Neural progenitor cell (in vitro differentiated cells): ENCODE measurements at regions not wholly inside any gene's neighbourhood (a gene's known extent, or its start where the extent isn't known, plus 50 kb on each side); places are given as distances from the start of the nearest gene placed in this dataset.
A peak's percentile ranks its signal among the peaks of the same experiment; 100 is the strongest.

ENCODE experiments used
- DNase-seq: peaks from one replicate; pipeline ENCODE4 v3.0.0-alpha.2; 2016; ENCODE audit warnings: low spot score
- H2AFZ ChIP-seq: fragments of 200-600 bp; sonication (generic); replicated peaks from 2 replicates; pipeline ENCODE4 v1.6.1; 2016; ENCODE audit warnings: antibody characterized with exemption
- H3F3A ChIP-seq: fragments of 200-600 bp; sonication (generic); 2 replicates; pipeline ENCODE4 v1.6.1; 2016; ENCODE audit warnings: antibody characterized with exemption, low read depth
- H3K27ac ChIP-seq: fragments of 200-600 bp; sonication (generic); 2 replicates; pipeline ENCODE4 v1.5.1; 2016; ENCODE audit warnings: mild to moderate bottlenecking
- H3K27me3 ChIP-seq: fragments of 200-600 bp; sonication (generic); 2 replicates; pipeline ENCODE4 v1.6.1; 2016; ENCODE audit warnings: mild to moderate bottlenecking, moderate library complexity
- H3K36me3 ChIP-seq: fragments of 200-600 bp; sonication (generic); 2 replicates; pipeline ENCODE4 v1.5.1; 2016
- H3K4me1 ChIP-seq: fragments of 200-600 bp; sonication (generic); 2 replicates; pipeline ENCODE4 v1.6.1; 2016; ENCODE audit warnings: mixed run types
- H3K4me2 ChIP-seq: fragments of 200-600 bp; sonication (generic); 2 replicates; pipeline ENCODE4 v1.6.1; 2016
- H3K4me3 ChIP-seq: fragments of 200-600 bp; sonication (generic); 2 replicates; pipeline ENCODE4 v1.5.1; 2016
- H3K79me2 ChIP-seq: fragments of 200-600 bp; sonication (generic); 2 replicates; pipeline ENCODE4 v1.6.1; 2016; ENCODE audit warnings: low read depth
- H3K9ac ChIP-seq: fragments of 200-600 bp; sonication (generic); 2 replicates; pipeline ENCODE4 v1.6.1; 2016
- H3K9me3 ChIP-seq: fragments of 200-600 bp; sonication (generic); 2 replicates; pipeline ENCODE4 v1.5.1; 2016; ENCODE audit warnings: low read depth
- H4K20me1 ChIP-seq: fragments of 200-600 bp; sonication (generic); 2 replicates; pipeline ENCODE4 v1.6.1; 2016; ENCODE audit warnings: low read depth
- H3K27ac Mint-ChIP-seq: 3 replicates; pipeline ENCODE4 v1.8.0; 2021; ENCODE audit warnings: mixed read lengths
- H3K27me3 Mint-ChIP-seq: 2 replicates; pipeline ENCODE4 v1.8.0; 2022; ENCODE audit warnings: low read depth, mild to moderate bottlenecking, inconsistent platforms, moderate library complexity, mixed read lengths; ENCODE audit not compliant: insufficient read depth
- H3K36me3 Mint-ChIP-seq: 3 replicates; pipeline ENCODE4 v1.8.0; 2021; ENCODE audit warnings: mixed read lengths
- H3K4me1 Mint-ChIP-seq: 3 replicates; pipeline ENCODE4 v1.8.0; 2021; ENCODE audit warnings: mixed read lengths
- H3K4me3 Mint-ChIP-seq: 3 replicates; pipeline ENCODE4 v1.8.0; 2021; ENCODE audit warnings: mild to moderate bottlenecking, moderate library complexity, mixed read lengths
- H3K9me3 Mint-ChIP-seq: 3 replicates; pipeline ENCODE4 v1.8.0; 2020; ENCODE audit warnings: mixed read lengths
- EZH2 ChIP-seq: fragments of 200-600 bp; sonication (generic); IDR thresholded peaks from 2 replicates; pipeline ENCODE4 v1.6.1; 2017; ENCODE audit warnings: antibody characterized with exemption, mild to moderate bottlenecking, moderate library complexity
- EZH2phosphoT487 ChIP-seq: fragments of 200-600 bp; sonication (generic); IDR thresholded peaks from 2 replicates; pipeline ENCODE4 v1.6.1; 2017; ENCODE audit warnings: antibody characterized with exemption
- TF ChIP-seq, protein P1 (sequence below): fragments of 200-600 bp; sonication (generic); IDR thresholded peaks from 2 replicates; pipeline ENCODE4 v1.5.1; 2017; ENCODE audit warnings: antibody characterized with exemption, mild to moderate bottlenecking

DNA sequence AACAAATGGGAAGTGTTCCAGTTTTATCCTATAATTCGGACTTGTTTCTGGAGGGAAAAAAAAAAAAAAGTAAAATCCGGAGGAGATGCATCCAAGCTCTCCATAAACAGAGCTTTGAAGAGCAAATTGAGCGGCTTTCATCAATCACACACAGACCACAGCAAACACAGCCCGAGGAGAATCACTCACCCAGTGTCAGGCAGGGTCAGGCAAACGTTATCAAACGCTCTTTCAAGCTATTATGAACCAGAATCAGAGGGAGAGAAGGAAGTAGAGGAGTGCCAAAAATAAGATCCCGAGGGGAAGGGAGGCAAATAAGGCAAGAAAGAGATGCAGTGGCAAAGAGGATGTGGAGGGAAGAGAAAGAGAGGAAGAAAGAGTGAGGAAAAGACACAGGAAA, 188.3 kb upstream of the CAMK1G start:
- Mint-ChIP-seq H3K27ac (no peak overlapping the region), H3K27me3 (peaks cover 3% of the 10 kb centered on the region)

DNA sequence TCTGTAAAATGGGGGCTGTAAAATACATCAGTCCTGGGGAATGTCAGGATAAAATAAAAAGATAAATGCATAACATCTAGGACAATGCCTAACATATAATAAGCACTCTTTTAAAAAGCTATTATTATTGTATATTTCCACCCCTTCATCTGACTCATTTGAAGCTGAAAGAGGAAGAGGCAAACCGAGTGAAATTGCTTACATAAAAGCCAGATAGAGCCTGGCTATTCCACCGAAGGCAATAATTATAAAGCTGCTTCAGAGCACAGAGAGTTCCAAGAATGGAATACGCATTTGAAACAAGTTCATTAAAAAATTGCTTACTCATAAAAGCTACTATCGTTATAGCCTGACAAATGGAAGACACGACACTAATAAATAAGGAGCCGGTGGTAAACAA, 186.1 kb upstream of the CAMK1G start:
- H3K4me3 Mint-ChIP-seq, result no peak overlapping the region
- H3F3A ChIP-seq, result no peaks in the 10 kb centered on the region
- no peaks in the 10 kb centered on the region for H3K79me2 ChIP-seq
- H2AFZ ChIP-seq, result no peak overlapping the region
- no peaks in the 10 kb centered on the region for H3K27me3 ChIP-seq
- no peaks in the 10 kb centered on the region for H3K4me1 ChIP-seq
- H3K4me3 ChIP-seq, result no peak overlapping the region
- H3K36me3 ChIP-seq, result no peaks in the 10 kb centered on the region
- TF ChIP-seq EZH2phosphoT487, result no peak
- TF ChIP-seq, protein P1, sequence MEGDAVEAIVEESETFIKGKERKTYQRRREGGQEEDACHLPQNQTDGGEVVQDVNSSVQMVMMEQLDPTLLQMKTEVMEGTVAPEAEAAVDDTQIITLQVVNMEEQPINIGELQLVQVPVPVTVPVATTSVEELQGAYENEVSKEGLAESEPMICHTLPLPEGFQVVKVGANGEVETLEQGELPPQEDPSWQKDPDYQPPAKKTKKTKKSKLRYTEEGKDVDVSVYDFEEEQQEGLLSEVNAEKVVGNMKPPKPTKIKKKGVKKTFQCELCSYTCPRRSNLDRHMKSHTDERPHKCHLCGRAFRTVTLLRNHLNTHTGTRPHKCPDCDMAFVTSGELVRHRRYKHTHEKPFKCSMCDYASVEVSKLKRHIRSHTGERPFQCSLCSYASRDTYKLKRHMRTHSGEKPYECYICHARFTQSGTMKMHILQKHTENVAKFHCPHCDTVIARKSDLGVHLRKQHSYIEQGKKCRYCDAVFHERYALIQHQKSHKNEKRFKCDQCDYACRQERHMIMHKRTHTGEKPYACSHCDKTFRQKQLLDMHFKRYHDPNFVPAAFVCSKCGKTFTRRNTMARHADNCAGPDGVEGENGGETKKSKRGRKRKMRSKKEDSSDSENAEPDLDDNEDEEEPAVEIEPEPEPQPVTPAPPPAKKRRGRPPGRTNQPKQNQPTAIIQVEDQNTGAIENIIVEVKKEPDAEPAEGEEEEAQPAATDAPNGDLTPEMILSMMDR, result no peak
- no peak for TF ChIP-seq EZH2
- no peaks in the 10 kb centered on the region for H3K36me3 Mint-ChIP-seq
- H3K9me3 ChIP-seq, result no peaks in the 10 kb centered on the region
- no peaks in the 10 kb centered on the region for H4K20me1 ChIP-seq
- H3K4me1 Mint-ChIP-seq, result peaks cover 10% of the 10 kb centered on the region
- no peak overlapping the region for H3K4me2 ChIP-seq
- peaks cover 3% of the 10 kb centered on the region for H3K27me3 Mint-ChIP-seq
- DNase-seq, result no peak
- H3K9ac ChIP-seq, result no peak overlapping the region
- H3K27ac Mint-ChIP-seq, result no peak overlapping the region
- H3K9me3 Mint-ChIP-seq, result no peaks in the 10 kb centered on the region
- H3K27ac ChIP-seq, result no peak overlapping the region

More for the DNA sequence above, 188.3 kb upstream of the CAMK1G start:
- no peak overlapping the region for H3K27ac ChIP-seq
- no peak overlapping the region for H3K4me2 ChIP-seq
- peak overlapping the region; percentile 83 for H2AFZ ChIP-seq
- Mint-ChIP-seq H3K4me1 (peaks cover 10% of the 10 kb centered on the region), H3K4me3 (no peak overlapping the region), H3K9me3 (no peaks in the 10 kb centered on the region), H3K36me3 (no peaks in the 10 kb centered on the region)
- H3K9ac ChIP-seq, result no peak overlapping the region
- H4K20me1 ChIP-seq, result no peaks in the 10 kb centered on the region
- H3K4me1 ChIP-seq, result peaks cover 5% of the 10 kb centered on the region
- H3K36me3 ChIP-seq, result no peaks in the 10 kb centered on the region
- TF ChIP-seq, protein P1, result no peak
- TF ChIP-seq EZH2 (no peak), EZH2phosphoT487 (no peak)
- no peaks in the 10 kb centered on the region for H3K79me2 ChIP-seq
- H3K4me3 ChIP-seq, result no peak overlapping the region
- H3K9me3 ChIP-seq, result no peaks in the 10 kb centered on the region
- DNase-seq, result no peak
- no peaks in the 10 kb centered on the region for H3F3A ChIP-seq
- H3K27me3 ChIP-seq, result no peaks in the 10 kb centered on the region

DNA sequence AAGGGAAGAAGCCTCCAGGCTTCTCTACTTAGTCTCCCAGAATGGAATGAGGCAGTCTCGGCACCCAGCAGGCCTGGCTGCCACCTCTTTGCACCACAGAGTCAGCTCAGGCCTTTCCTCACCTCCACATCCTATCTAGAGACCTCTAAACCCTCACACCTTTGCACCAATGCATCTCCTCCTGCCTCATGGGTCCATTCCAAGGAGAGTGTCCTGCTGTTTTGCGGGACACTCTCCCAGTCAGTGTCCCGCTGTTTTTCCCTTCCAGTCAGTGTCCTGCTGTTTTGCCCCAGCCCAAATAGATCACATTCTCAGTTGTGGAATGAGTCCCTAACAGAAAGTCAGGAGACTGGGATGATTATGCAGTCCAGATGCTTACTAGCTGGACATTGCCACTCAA, 185.6 kb upstream of the CAMK1G start:
- no peak for DNase-seq
- Histone ChIP-seq H3K4me3 (no peak overlapping the region), H3K79me2 (no peaks in the 10 kb centered on the region), H3K4me1 (no peaks in the 10 kb centered on the region), H3K9ac (no peak overlapping the region), H3F3A (no peaks in the 10 kb centered on the region), H2AFZ (no peak overlapping the region), H3K27me3 (no peaks in the 10 kb centered on the region), H3K9me3 (no peaks in the 10 kb centered on the region), H3K36me3 (no peaks in the 10 kb centered on the region), H4K20me1 (no peaks in the 10 kb centered on the region), H3K27ac (no peak overlapping the region), H3K4me2 (no peak overlapping the region)
- Mint-ChIP-seq H3K9me3 (no peaks in the 10 kb centered on the region), H3K27me3 (peaks cover 3% of the 10 kb centered on the region), H3K4me1 (peaks cover 10% of the 10 kb centered on the region), H3K36me3 (no peaks in the 10 kb centered on the region), H3K27ac (peak overlapping the region; percentile 92), H3K4me3 (no peak overlapping the region)
- TF ChIP-seq, protein P1, result no peak
- TF ChIP-seq EZH2 (no peak), EZH2phosphoT487 (no peak)
